ENCODE measurements at regions not wholly inside any gene's neighbourhood (a gene's known extent, or its start where the extent isn't known, plus 50 kb on each side); places are given as distances from the start of the nearest gene placed in this dataset.

DNA sequence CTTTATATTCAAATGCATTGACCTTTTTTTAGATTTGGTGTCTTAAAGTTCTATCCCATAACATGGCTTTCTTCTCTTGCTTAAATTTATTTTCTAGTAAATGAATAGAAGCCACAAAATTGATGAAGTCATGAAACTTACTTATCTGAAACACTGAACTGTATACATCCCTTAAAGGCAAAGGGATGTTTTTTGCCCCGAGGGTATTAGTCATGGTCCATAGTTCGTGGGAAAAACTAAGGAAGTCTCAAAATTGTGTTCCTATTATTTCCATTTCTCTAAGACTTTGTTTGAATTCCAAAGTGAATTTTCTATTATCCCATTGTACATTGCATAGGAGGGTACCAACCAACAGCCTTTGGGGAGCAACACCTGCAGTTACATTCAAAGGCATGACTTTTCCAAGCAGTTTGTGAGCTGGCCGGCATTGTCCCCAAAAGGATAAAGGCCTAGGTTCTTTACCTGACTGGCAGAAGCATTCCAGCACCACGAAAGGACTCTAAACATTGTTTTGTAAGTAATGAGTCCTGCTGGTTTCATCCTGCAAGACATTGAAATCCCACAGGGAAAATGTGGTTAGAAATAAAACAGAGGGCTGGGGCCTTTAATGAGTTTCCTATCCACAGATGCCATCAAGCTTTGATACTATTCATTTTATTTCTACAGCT, 473.5 kb downstream of the PRKD1 start:
- DNase-seq, result no peak

DNA sequence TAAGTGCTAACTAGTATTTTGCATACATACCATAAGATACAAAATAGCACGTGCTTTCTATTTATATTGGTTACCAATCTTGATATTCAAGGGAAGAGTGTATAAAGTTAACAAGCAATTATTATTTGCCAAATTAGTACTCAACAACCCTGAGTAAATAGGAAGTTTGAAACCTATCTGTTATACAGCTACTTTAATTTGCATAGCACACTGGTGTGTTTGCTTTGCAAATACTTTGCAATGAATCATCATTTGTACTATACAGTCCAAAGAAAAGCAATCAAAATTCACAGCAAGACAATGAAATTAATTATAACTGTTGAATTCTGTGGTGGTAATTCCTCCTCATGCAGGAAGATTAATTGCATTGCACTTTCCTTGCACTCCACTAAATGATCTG, 469.1 kb downstream of the PRKD1 start:
- DNase-seq, result no peak

DNA sequence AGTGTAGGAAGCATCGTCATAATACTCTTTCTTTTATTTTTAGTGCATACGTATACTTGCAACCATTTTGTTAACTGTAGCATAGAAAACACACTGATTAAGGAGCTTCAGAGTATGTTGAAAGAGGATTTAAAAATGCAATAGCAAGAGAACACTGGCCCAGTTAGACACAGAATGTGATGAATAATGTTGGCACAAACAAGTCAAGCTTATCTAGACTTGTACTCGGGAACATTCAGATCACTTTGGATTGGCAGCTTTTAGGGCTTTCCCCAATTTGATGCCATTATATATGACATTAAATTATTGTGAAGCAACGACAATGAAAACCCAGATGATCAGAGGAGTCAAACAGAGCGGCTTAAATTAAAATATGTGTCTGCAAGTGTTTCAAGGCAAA, 468.1 kb downstream of the PRKD1 start:
- no peak for DNase-seq

DNA sequence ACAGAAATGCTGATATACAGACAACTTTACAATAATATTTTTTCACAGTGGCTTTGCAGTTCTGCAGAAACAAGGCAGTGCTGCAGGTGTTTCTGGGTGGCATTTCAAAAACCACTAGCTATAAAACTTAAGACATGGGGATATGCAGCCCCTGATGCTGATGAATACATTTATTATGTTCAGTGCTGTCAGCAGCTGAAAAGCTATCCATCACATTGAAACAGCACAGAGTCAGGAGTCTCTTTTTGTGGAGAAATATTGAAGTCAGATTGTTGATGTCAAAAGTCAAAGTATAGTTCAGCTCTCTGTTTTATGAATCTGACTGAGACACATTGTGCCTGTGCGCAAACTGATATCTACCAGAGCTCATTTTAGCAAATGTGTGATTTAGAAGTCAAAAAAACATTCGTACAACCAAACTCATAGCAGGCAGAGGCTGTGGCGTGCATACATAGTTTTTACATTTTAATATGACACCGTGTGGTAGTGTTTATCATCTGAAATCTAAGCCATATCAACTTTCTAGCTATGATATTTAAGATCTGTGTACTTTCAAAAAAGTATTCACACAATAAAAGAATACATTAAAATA, 467.6 kb downstream of the PRKD1 start:
- no peak for DNase-seq

DNA sequence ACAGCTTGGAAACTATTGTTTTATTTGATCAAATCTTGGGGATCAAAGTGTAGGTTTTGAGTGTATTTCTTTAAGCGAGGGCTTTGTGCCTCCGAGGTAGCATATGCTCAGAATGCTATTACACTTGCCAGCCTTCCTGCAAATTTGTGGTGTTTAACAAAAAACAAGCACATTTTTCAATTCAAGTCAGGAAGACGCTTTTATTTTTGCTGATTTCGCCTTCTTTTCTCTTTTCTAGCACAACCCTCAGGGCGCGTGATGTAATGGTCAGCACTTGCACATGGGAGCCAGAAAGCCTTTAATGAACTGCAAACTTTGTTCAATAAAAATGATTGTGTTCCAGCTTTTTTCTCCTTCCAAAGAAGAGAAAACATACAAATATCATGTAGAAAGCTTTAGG, 466.5 kb downstream of the PRKD1 start:
- DNase-seq, result no peak

DNA sequence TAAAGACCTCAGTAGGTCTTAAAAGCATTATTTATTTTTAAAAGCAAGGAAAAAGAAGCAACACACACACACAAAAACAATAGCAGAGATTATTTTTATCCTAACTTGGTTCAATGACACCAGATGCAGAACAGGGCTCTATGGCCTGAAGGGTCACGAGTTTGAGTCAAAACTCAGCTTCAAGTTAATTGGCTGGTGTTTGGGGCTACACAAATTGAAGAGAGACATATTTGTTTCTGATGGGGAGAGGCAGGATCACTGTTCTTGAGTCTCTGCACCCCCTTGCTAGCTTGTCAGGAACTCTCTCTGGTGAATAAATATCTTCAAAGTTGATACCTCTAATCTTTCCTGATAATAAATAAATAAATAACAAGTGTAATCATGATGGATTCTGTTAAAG, 466.1 kb downstream of the PRKD1 start:
- DNase-seq, result no peak

DNA sequence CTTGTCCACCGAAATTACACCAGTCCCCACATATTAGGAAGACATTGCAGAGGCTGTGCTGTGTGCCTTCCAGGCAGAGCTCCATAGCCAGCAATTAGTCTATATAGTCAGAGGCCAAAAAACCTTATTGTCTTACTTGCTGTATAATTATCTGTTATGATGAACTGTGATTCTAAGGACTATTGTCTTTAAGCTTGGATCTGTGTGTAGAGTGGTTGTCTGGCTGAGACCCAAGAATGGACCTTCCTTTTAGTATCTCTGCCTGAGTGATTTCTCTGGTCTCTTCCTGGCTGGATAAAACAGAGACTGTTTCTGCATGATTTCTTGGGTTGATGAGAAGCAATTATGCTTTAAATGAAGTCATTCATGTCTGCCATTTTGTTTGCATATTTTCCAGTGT, 465.3 kb downstream of the PRKD1 start:
- DNase-seq, result no peak

DNA sequence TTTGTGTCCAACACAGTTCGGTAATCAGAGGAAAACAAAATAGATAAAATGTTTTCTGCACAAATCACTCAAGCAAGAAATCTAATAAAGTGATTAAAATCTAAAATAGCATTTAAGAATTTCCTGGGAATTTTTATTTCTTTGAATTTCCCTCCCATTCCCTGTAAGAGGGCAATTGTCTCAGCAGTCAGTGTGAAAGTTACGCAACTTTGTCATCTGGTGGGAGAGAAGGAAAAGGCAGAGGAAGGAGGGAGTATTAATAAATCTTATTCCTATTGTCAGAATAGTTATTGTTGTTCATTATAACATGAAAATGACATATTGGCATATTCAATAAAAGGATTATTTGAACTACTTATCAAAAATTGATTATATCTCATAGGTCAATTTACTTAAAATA, 464.9 kb downstream of the PRKD1 start:
- DNase-seq, result no peak

DNA sequence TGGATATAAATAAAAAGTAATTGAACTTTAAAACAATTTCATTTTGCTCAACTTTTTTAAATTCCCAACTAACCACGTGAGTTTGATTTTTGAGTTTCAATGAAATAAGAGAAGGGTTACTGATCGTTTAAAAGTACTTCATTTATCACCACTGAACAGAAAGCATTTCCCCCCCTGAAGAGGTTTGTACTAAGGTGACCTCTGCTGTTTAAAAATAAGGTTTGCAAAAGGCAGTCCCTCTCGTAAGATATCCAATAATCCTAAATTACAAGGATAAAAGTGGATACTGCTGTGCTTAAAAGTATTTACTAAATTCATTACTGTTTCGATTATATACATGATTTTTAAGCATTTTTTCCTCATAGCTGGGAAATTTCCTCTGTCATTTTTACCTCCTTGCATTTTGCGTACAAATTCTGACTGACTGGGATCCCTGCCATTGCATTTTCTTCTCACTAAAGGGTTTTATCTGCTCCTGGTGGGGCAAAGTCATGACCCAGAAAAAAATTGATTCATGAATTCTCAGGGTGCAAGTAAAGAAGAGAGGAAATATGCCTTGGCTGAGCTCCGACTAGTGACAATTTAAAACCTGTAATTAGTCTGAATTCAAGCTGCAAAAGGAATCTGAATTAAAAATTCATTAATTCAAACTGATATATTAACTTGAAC, 463.8 kb downstream of the PRKD1 start:
- no peak for DNase-seq

DNA sequence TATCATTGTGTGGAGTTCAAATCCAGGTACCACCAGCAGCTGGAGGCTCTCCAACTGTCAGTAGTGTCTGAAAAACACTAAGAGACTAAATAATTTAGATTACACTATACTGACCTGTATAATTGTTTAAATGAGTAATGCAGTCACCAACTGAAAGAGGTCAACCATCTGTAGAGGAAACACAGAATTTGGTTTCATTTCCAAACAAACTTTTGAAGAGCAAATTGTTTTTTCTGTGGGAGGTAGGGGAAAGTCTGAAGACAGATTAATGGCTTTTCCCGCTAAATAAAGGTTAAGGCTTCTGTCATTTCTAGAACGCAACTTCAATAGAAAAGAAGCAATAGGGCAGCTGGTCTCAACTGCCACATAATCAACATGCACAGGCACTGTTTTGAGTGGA, 462.6 kb downstream of the PRKD1 start:
- no peak for DNase-seq

DNA sequence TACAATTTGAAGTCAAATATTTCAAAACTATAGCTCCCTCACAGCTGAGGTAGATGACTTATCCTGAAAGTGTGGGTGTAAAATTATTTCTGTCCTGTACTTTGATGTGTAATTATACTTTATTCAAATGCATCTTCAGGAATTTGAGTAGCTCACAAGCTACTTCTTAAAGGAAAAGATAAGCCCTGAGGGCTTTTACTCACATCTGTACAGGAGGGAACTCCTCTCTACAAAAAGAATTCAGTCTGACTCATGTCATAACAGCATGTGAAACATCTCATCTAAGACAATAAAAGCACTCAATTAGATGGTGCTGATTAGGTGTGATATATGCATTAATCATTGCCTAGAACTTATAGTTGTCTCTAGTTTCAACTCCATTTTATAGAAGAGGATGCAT, 452.0 kb downstream of the PRKD1 start:
- DNase-seq, result no peak

DNA sequence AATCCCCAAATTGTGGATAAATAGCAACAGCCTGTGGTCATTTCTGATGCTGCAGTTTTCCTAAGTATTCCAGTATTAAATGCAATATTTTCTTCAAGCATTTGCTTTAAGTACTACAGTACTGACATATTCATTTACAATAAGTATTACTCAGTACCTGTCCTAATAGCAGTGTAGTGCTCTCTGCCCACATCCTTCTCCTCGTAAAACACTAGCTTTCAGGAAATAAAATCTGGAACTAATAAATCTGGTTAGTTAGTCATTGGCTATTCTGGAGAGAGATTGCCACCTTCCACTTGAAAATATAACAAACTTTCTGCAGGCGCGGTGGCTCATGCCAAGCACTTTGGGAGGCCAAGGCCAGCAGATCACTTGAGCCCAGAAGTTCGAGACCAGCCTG, 441.5 kb downstream of the PRKD1 start:
- no peak for DNase-seq

DNA sequence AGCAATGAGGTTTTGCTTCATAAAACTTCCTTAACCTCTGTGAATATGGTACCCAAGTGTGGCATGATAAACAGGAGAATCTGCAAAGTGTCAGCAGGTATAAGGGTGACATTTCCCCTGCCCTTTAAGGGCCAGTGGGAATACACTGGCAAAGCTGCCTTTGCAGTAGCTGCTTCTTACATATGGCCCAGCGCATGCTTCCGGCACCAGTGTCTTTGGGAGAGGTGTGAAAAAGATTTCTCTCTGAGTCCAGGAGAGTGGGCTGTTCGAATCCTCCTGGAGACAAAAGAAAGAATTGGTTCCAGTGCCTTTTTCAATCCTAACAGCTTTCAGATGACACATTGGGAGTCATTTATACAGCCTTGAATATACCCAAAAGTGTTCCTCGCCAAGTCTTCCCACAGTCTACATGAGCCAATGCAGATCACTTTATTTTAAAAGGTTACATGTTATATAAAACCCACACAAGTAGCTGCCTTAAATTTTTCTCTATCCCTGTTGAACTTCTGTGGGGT, 437.7 kb downstream of the PRKD1 start:
- peak in 1 of 51 donors; percentile 14 for DNase-seq

DNA sequence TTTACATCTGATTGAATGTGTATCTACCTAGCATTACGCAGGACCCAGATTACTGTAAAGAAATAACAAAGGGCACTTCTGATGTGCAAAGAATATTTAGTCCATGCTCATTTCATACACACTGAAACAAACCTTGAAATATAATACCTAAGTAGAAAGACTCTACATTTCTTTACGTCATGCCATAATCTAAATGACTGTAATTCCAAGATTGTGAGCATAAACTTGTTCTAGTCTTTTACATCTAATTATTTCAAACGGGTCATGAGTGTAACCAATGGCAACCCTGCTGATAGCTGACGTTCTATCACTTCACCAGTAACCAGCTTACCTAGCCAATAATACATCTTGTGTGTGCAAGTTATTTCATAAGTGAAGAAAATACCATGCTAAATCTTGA, 433.8 kb downstream of the PRKD1 start:
- no peak for DNase-seq

DNA sequence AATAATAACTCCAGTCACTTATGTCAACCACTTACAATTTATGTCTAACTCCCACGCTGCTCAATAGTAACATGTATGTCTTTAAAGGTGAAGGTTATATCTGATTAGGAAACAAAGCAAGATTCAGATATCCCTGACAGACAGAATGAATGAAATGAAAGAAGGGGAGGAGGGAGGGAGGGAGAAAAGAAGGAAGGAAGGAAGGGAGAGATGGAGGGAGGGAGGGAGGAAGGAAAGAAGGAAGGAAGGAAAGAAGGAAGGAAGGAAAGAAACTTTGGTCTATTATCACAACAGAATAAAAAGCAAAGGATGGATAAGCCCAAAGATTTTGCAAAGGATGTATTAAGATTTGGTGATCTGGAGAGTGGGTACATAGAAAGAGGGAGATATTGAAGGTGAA, 433.3 kb downstream of the PRKD1 start:
- no peak for DNase-seq

DNA sequence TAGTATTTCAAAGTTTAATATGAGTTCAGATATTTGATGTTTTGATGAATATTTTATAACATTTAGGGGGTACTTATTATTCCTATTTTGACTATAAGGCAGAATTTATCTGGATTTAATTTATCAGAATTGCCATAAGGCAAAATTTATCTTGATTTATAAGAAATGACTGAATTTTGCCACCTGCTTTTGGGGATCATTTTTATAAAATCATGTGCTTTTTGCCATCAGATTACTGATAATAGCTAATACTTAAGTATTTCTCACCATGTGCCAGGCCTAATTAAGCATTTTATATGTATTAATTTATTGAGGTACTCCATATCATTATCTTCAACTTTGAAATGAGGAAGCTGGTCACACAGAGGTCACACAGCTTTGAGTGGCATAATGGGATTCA, 423.7 kb downstream of the PRKD1 start:
- DNase-seq, result no peak

DNA sequence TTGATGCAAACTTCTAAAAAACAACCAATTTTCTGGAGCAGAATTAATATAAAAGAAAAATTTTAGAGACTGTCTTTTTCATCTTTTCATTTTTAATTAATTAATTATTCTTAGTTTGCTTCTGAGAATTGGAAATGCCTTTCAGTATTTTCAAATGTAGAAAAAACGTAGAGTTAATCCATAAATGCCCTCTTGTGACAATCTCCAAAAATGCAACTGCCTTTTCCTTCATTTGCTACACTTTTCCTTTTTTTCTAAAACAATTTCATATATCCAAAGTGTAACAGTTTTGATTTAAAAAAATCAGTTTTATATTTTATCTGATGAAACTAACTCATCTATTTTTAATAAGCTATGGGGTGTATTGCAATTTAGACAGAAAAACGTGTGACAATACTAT, 409.3 kb downstream of the PRKD1 start:
- DNase-seq, result peak in 1 of 51 donors; percentile 8

DNA sequence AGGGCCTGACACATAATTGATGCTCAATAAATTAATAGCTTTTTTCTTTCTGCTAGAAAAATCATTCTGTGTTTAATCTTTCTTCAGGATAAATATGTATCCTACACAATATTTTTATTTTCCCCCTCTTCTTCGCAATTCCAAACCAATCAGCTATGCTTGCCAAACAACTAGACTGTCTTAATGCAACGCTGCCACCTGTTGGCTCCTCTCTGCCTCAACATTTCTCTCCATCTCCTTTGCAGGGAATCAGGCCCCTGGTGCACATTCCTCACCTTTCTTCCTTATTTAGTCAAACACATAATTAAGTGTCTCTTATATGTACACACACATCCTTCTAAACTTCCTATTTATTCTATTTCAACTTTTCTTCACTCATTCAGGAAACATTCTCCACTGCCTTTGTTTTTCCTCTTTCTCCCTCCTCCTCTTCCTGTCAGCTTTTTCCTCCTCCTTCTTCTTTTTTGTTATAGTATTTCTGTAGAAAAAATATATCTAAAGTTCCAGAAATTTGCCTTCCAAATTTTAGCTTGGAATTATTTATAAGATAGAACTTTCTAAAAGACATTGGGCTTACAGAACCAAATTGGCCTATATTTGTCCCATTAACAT, 406.0 kb downstream of the PRKD1 start:
- DNase-seq, result no peak
